ENCODE measurements at regions not wholly inside any gene's neighbourhood (a gene's known extent, or its start where the extent isn't known, plus 50 kb on each side); places are given as distances from the start of the nearest gene placed in this dataset.

GRCh38 chr14:23702656-23703426, 66.7 kb downstream of the DHRS2 start:
- TF ChIP-seq EZH2 (IDR thresholded peaks at IDR 0.05; ENCODE audit: low read length): no peak
- TF ChIP-seq CTCF (optimal IDR thresholded peaks at IDR 0.05 in 1 of 3, IDR thresholded peaks at IDR 0.05 in 1 of 3, conservative IDR thresholded peaks at IDR 0.05 in 1 of 3; ENCODE audit: extremely low read depth in 1 of 3, insufficient read depth in 2 of 3, low read length in 3 of 3): no peak
